ENCODE measurements at regions not wholly inside any gene's neighbourhood (a gene's known extent, or its start where the extent isn't known, plus 50 kb on each side); places are given as distances from the start of the nearest gene placed in this dataset.

DNA sequence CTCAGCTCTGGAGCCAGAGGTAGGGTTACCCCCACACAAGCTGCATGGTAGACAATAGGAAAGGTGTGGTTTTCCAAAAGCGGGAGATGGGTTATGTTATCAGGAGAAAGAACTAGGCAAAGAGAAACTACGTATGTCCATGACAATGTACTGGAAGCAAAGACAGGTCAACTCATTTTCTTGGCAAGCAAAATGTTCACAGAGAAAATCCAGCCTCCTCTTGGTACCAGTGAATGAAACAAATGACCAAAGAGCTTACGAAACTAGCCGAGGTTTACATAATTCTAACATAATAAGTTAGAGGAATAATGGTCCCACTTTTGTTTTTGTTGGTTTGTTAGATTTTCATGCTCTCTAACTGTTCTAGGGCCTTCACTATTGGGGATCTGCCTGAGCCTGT, 338.1 kb upstream of the TGFBR2 start:
- TF ChIP-seq, protein P1, sequence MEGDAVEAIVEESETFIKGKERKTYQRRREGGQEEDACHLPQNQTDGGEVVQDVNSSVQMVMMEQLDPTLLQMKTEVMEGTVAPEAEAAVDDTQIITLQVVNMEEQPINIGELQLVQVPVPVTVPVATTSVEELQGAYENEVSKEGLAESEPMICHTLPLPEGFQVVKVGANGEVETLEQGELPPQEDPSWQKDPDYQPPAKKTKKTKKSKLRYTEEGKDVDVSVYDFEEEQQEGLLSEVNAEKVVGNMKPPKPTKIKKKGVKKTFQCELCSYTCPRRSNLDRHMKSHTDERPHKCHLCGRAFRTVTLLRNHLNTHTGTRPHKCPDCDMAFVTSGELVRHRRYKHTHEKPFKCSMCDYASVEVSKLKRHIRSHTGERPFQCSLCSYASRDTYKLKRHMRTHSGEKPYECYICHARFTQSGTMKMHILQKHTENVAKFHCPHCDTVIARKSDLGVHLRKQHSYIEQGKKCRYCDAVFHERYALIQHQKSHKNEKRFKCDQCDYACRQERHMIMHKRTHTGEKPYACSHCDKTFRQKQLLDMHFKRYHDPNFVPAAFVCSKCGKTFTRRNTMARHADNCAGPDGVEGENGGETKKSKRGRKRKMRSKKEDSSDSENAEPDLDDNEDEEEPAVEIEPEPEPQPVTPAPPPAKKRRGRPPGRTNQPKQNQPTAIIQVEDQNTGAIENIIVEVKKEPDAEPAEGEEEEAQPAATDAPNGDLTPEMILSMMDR (conservative IDR thresholded peaks at IDR 0.05; ENCODE audit: control insufficient read depth, insufficient read depth, low read depth, low read length) = no peak
- DNase-seq (ENCODE audit: low read depth) = no peak
- no peak overlapping the region for H3K4me3 ChIP-seq (ENCODE audit: control insufficient read depth, low read depth, low read length)

DNA sequence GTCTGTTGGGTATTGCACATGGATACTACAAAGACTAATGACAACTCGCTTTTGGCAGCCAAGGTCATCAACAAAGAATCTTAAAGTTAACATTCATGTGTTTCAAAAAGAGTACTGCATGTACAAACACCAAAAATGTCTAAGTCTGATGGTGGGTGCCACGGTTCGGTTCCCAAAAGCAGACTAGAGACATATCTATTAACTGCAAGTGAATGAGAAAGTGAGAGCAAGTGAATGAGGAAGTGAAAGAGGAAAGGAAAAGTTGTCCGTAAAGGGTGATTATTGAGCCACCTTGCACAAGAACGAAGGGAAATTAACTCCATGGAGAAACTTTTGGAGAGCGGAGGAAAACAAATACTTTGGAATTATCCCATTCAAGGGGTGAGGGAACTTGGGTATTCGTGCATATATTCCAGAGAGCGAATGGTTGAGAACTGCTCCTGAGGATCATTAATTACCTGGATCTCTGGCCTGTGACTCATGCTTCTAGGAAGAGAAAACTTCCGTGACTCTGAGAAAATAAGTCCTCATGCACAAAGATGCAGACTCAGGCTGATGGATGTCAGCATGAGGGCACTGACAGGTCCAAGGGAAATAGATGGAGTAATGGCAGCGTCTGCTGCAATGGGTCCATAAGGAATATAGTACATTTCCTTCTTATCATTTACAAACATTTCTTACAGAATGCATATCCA, 336.5 kb upstream of the TGFBR2 start:
- TF ChIP-seq, protein P1 (conservative IDR thresholded peaks at IDR 0.05; ENCODE audit: control insufficient read depth, insufficient read depth, low read depth, low read length) = no peak
- H3K4me3 ChIP-seq (ENCODE audit: control insufficient read depth, low read depth, low read length) = no peak overlapping the region
- DNase-seq (ENCODE audit: low read depth) = no peak

DNA sequence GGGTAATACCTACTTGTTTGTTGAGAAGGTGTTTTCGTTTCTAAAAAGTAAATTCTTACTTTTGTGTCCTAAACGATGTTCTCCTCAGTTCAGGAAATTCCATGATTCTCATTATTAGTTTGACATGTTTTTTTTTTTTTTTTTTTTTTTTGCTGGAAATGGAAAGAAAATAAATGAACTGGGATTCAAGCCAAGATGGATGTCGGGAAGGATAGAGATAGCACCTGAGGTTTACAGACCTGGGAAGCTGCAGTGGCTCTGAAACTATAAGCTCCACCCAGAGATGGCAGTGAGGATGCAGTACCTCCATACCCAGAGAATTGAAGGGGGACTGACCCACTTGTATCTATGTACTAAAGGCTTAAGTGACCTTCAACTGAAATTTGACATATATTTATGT, 334.6 kb upstream of the TGFBR2 start:
- no peak overlapping the region for H3K4me3 ChIP-seq (ENCODE audit: control insufficient read depth, low read depth, low read length)
- TF ChIP-seq, protein P1 (conservative IDR thresholded peaks at IDR 0.05; ENCODE audit: control insufficient read depth, insufficient read depth, low read depth, low read length) = no peak
- DNase-seq (ENCODE audit: low read depth) = no peak

DNA sequence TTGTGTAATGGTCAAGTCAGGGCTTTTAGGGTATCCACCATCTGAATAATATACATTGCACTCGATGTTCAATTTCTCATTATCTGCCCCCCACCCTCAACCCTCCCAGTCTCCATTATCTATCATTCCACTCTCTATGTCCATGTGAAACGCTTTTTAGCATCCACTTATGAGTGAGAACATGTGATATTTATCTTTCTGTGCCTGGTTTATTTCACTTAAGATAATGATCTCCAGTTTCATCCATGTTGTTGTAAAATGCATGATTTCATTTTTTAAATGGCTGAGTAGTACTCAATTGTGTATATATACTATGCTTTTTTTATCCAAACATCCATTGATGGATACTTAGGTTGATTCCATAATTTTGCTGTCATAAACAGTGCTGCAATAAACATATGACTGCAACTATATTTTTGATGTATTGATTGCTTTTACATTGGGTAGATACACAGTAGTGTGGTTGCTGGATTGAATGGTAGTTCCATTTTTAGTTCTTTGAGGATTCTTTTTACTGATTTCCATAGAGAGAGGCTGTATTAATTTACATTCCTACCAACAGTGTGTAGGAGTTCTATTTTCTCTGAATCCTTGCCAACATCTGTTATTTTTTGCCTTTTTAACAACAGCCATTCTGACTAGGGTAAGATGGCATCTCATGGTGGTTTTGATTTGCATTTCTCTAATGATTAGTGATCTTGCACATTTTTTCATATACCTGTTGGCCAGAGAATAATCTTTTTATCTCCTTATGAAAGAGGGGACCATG, 332.9 kb upstream of the TGFBR2 start:
- peak; percentile 27 for DNase-seq (ENCODE audit: low read depth)
- H3K4me3 ChIP-seq (ENCODE audit: control insufficient read depth, low read depth, low read length) = no peak overlapping the region
- TF ChIP-seq, protein P1 (conservative IDR thresholded peaks at IDR 0.05; ENCODE audit: control insufficient read depth, insufficient read depth, low read depth, low read length) = no peak

DNA sequence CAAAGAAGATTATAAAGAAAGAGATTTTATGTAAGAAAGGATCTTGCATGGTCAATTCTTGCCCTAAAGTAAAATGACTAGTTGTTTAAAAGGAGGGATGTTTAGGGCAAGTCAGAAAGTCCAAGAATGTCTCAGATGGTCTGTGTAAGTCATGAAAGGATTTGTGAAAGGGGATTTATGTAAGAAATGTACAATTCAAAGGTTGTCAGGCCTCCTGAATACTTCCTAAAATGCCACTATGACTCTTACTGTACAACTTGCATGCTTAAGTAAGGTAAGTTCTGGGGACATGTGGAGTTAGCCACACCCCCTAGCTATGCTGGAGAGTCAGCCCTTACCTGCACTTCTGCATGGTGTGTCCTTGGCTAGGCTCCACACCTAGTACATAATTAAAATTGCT, 328.9 kb upstream of the TGFBR2 start:
- no peak overlapping the region for H3K4me3 ChIP-seq (ENCODE audit: control insufficient read depth, low read depth, low read length)
- TF ChIP-seq, protein P1 (conservative IDR thresholded peaks at IDR 0.05; ENCODE audit: control insufficient read depth, insufficient read depth, low read depth, low read length) = no peak
- DNase-seq (ENCODE audit: low read depth) = no peak

DNA sequence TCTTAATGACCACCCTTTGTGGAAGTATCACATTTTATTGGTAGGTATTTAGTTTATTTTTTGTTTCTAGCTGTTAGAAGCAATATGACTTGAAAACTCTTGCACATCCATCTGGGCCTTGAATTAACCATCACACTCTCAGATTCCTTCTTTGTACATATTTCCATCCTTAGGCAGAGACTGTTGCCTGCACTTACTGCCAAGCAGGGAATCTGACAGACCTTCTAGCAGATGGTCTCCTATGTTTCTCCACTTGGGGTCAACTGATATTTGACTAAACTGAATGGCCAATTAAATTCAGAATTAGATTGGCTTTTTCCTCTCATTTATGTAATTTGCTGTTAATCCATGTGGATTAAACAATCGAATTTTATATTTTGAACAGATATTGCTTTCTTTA, 324.9 kb upstream of the TGFBR2 start:
- TF ChIP-seq, protein P1 (conservative IDR thresholded peaks at IDR 0.05; ENCODE audit: control insufficient read depth, insufficient read depth, low read depth, low read length) = no peak
- H3K4me3 ChIP-seq (ENCODE audit: control insufficient read depth, low read depth, low read length) = no peak overlapping the region
- DNase-seq (ENCODE audit: low read depth) = no peak
